H1 (cell line): ENCODE measurements at regions not wholly inside any gene's neighbourhood (a gene's known extent, or its start where the extent isn't known, plus 50 kb on each side); places are given as distances from the start of the nearest gene placed in this dataset.

ENCODE experiments used
- CTCF ChIA-PET: fragments of 300-600 bp; sonication (Branson Sonifier 250); formaldehyde crosslinking; loops from one replicate; lab custom pipeline; 2021; ENCODE audit not compliant: partially characterized antibody; lab: Charles Lee
- POLR2A ChIA-PET: fragments of 300-600 bp; sonication (Branson Sonifier 250); formaldehyde crosslinking; loops from one replicate; lab custom pipeline; 2021; ENCODE audit warnings: inconsistent platforms; ENCODE audit not compliant: partially characterized antibody; lab: Charles Lee
- DNase-seq, 2 experiments: peaks; one replicate each; pipeline versions ENCODE4 v3.0.0 to v3.0.0-alpha.2; 2010 to 2022; ENCODE audit warnings: low spot score in 2 of 2, low read depth in 1 of 2, mixed read lengths in 1 of 2
- FAIRE-seq: peaks from 2 replicates; lab custom pipeline; 2011; peaks lifted over from hg19 to GRCh38; lab: Jason Lieb, UNC
- H2AFZ ChIP-seq: 2 replicates; pipeline ENCODE4 v1.8.1; 2012; ENCODE audit warnings: low read length, inconsistent platforms
- H2AK5ac ChIP-seq: 2 replicates; pipeline ENCODE4 v1.6.1; 2013; ENCODE audit warnings: low read depth, low read length
- H2BK120ac ChIP-seq: replicated peaks from 2 replicates; pipeline ENCODE3; 2013; ENCODE audit warnings: low read depth, low read length, inconsistent platforms
- H2BK12ac ChIP-seq: 2 replicates; pipeline ENCODE4 v1.6.1; 2013; ENCODE audit warnings: low read depth, low read length
- H2BK15ac ChIP-seq: 2 replicates; pipeline ENCODE4 v1.6.1; 2013; ENCODE audit warnings: low read length
- H2BK20ac ChIP-seq: 2 replicates; pipeline ENCODE4 v1.6.1; 2013; ENCODE audit warnings: low read length
- H2BK5ac ChIP-seq: 2 replicates; pipeline ENCODE4 v1.6.1; 2013; ENCODE audit warnings: low read depth, low read length
- H3K14ac ChIP-seq: 2 replicates; pipeline ENCODE4 v1.6.1; 2013; ENCODE audit warnings: inconsistent platforms; ENCODE audit not compliant: insufficient read length
- H3K18ac ChIP-seq: 2 replicates; pipeline ENCODE4 v1.6.1; 2013; ENCODE audit warnings: low read length; ENCODE audit errors: extremely low read depth
- H3K23ac ChIP-seq: 2 replicates; pipeline ENCODE4 v1.6.1; 2013; ENCODE audit warnings: inconsistent platforms; ENCODE audit not compliant: insufficient read length
- H3K23me2 ChIP-seq: 2 replicates; pipeline ENCODE4 v1.6.1; 2013; ENCODE audit warnings: low read depth, low read length
- H3K27ac ChIP-seq: 2 replicates; pipeline ENCODE4 v1.6.1; 2011; ENCODE audit warnings: low read depth, low read length, inconsistent platforms
- H3K27me3 ChIP-seq, 4 experiments: replicated peaks in 1 of 4; 1 replicate in 1 of 4; 2 replicates in 3 of 4; pipeline versions ENCODE4 v1.6.1 to v1.8.1; 2011 to 2013; ENCODE audit warnings: low read length in 3 of 4, mild to moderate bottlenecking in 3 of 4, inconsistent platforms in 2 of 4, mixed read lengths in 2 of 4, moderate library complexity in 1 of 4; ENCODE audit not compliant: control insufficient read depth in 3 of 4, insufficient read depth in 3 of 4; ENCODE audit errors: extremely low read depth in 1 of 4
- H3K36me3 ChIP-seq, 4 experiments: 2 replicates each; pipeline versions ENCODE4 v1.6.1 to v1.8.1; 2011 to 2013; ENCODE audit warnings: mild to moderate bottlenecking in 4 of 4, low read length in 3 of 4, moderate library complexity in 2 of 4, control low read depth in 1 of 4, inconsistent platforms in 1 of 4; ENCODE audit not compliant: insufficient read depth in 4 of 4, control insufficient read depth in 2 of 4
- H3K4ac ChIP-seq: replicated peaks from 2 replicates; pipeline ENCODE3; 2013; ENCODE audit warnings: low read length, low read depth, mixed read lengths, inconsistent platforms; ENCODE audit not compliant: insufficient read length
- H3K4me1 ChIP-seq, 4 experiments: replicated peaks in 1 of 4; 1 replicate in 1 of 4; 2 replicates in 3 of 4; pipeline versions ENCODE4 v1.6.1 to v1.8.1; 2011 to 2013; ENCODE audit warnings: low read length in 3 of 4, inconsistent platforms in 2 of 4, mixed read lengths in 1 of 4; ENCODE audit not compliant: insufficient read depth in 4 of 4, control insufficient read depth in 3 of 4
- H3K4me2 ChIP-seq, 2 experiments: 2 replicates each; pipeline versions ENCODE4 v1.6.1 to v1.8.1; 2011 to 2013; ENCODE audit warnings: low read depth in 2 of 2, low read length in 2 of 2, control low read depth in 1 of 2, inconsistent platforms in 1 of 2, mild to moderate bottlenecking in 1 of 2; ENCODE audit not compliant: insufficient read depth in 1 of 2
- H3K4me3 ChIP-seq, 4 experiments: fragments of 200-600, 300-600 bp in 1 of 4; sonication (generic), shearing (Covaris generic), sonication (Bioruptor Twin) in 1 of 4; 2 replicates each; pipeline versions ENCODE4 v1.5.1 to v1.8.1; 2011 to 2016; ENCODE audit warnings: low read length in 4 of 4, low read depth in 3 of 4, control low read depth in 2 of 4, inconsistent platforms in 2 of 4, mild to moderate bottlenecking in 2 of 4, mixed read lengths in 1 of 4, moderate library complexity in 1 of 4; ENCODE audit not compliant: insufficient read depth in 2 of 4; ENCODE audit errors: extremely low read depth in 1 of 4
- H3K56ac ChIP-seq: replicated peaks from 2 replicates; pipeline ENCODE3; 2013; ENCODE audit warnings: low read depth, mild to moderate bottlenecking, mixed read lengths, low read length, inconsistent platforms; ENCODE audit not compliant: insufficient read length
- H3K79me1 ChIP-seq: 2 replicates; pipeline ENCODE4 v1.6.1; 2013; ENCODE audit warnings: low read depth, low read length, control low read depth
- H3K79me2 ChIP-seq, 2 experiments: 2 replicates each; pipeline versions ENCODE4 v1.6.1 to v1.8.1; 2012 to 2013; ENCODE audit warnings: low read length in 2 of 2, mild to moderate bottlenecking in 2 of 2, inconsistent platforms in 1 of 2; ENCODE audit not compliant: insufficient read depth in 2 of 2, control insufficient read depth in 1 of 2
- H3K9ac ChIP-seq, 4 experiments: replicated peaks in 1 of 4; 1 replicate in 1 of 4; 2 replicates in 3 of 4; pipeline versions ENCODE4 v1.6.1 to v1.8.1; 2011 to 2013; ENCODE audit warnings: low read depth in 3 of 4, low read length in 3 of 4, control low read depth in 2 of 4, mild to moderate bottlenecking in 2 of 4, moderate library complexity in 2 of 4, inconsistent platforms in 1 of 4; ENCODE audit errors: extremely low read depth in 1 of 4
- H3K9me3 ChIP-seq, 2 experiments: 2 replicates each; pipeline versions ENCODE4 v1.6.1 to v1.8.1; 2012 to 2013; ENCODE audit warnings: mild to moderate bottlenecking in 2 of 2, moderate library complexity in 2 of 2, control low read depth in 1 of 2, inconsistent platforms in 1 of 2, low read depth in 1 of 2, low read length in 1 of 2, mixed read lengths in 1 of 2; ENCODE audit not compliant: insufficient read depth in 2 of 2
- H4K20me1 ChIP-seq, 2 experiments: replicated peaks in 1 of 2; 2 replicates each; pipeline versions ENCODE3 to v1.8.1; 2011 to 2013; ENCODE audit warnings: inconsistent platforms in 2 of 2, low read length in 2 of 2, mild to moderate bottlenecking in 1 of 2; ENCODE audit not compliant: insufficient read depth in 2 of 2, control insufficient read depth in 1 of 2
- H4K5ac ChIP-seq: 2 replicates; pipeline ENCODE4 v1.6.1; 2013; ENCODE audit warnings: low read length, low read depth, mixed read lengths, inconsistent platforms; ENCODE audit not compliant: insufficient read length
- H4K8ac ChIP-seq: 2 replicates; pipeline ENCODE4 v1.8.0; 2013; ENCODE audit warnings: mild to moderate bottlenecking, moderate library complexity, low read length, inconsistent platforms; ENCODE audit not compliant: insufficient read depth; ENCODE audit errors: extremely low read depth
- H4K91ac ChIP-seq: replicated peaks from 2 replicates; pipeline ENCODE3; 2013; ENCODE audit warnings: low read length, mixed read lengths, inconsistent platforms; ENCODE audit not compliant: insufficient read length
- CHD2 ChIP-seq: IDR thresholded peaks from 2 replicates; pipeline ENCODE4 v1.6.1; 2012; ENCODE audit warnings: low read length, improper control_type of control experiment
- CTCF ChIP-seq, 3 experiments: IDR thresholded peaks; 1 replicate in 2 of 3; 2 replicates in 1 of 3; pipeline versions ENCODE4 v1.5.1 to v1.6.1; 2011; ENCODE audit warnings: low read length in 3 of 3, mild to moderate bottlenecking in 3 of 3, inconsistent platforms in 2 of 3, low read depth in 1 of 3, moderate library complexity in 1 of 3; ENCODE audit not compliant: insufficient read depth in 1 of 3; ENCODE audit errors: control extremely low read depth in 1 of 3
- HDAC2 ChIP-seq, 2 experiments: fragments of 300-600 bp in 1 of 2; sonication (generic) in 1 of 2; IDR thresholded peaks; 2 replicates each; pipeline ENCODE4 v1.6.1; 2011 to 2012; ENCODE audit warnings: low read depth in 2 of 2, low read length in 2 of 2, mild to moderate bottlenecking in 2 of 2, moderate library complexity in 2 of 2, borderline replicate concordance in 1 of 2, inconsistent platforms in 1 of 2
- JUND ChIP-seq: IDR thresholded peaks from 2 replicates; pipeline ENCODE4 v1.6.1; 2011; ENCODE audit warnings: mild to moderate bottlenecking, improper control_type of control experiment, low read length
- KDM4A ChIP-seq: IDR thresholded peaks from one replicate; pipeline ENCODE4 v1.7.1; 2012; ENCODE audit warnings: low read depth, mild to moderate bottlenecking, moderate library complexity, low read length, inconsistent platforms; ENCODE audit not compliant: severe bottlenecking
- RAD21 ChIP-seq, 2 experiments: IDR thresholded peaks in 1 of 2; conservative IDR thresholded peaks in 1 of 2; 2 replicates each; pipeline ENCODE4 v1.6.1; 2011; ENCODE audit warnings: low read depth in 2 of 2, low read length in 2 of 2, improper control_type of control experiment in 1 of 2, inconsistent platforms in 1 of 2, mild to moderate bottlenecking in 1 of 2, moderate library complexity in 1 of 2
- SIRT6 ChIP-seq: IDR thresholded peaks from one replicate; pipeline ENCODE4 v1.7.1; 2012; ENCODE audit warnings: low read length, inconsistent platforms
- YY1 ChIP-seq: IDR thresholded peaks from 2 replicates; pipeline ENCODE4 v1.6.1; 2011; ENCODE audit warnings: low read depth, mild to moderate bottlenecking, low read length
- WGBS, 2 experiments: shearing (Covaris generic) in 1 of 2; methylation state at CpG; one replicate each; pipeline versions ENCODE4 v1.1.6 to v1.1.7; 2013 to 2015; ENCODE audit warnings: low lambda C conversion rate in 2 of 2, mixed read lengths in 2 of 2, inconsistent platforms in 1 of 2, low coverage in 1 of 2, missing lambda C conversion rate in 1 of 2; ENCODE audit not compliant: insufficient replicate concordance in 2 of 2, insufficient coverage in 1 of 2, insufficient read length in 1 of 2; ENCODE audit errors: extremely low coverage in 1 of 2, missing lambda C conversion rate in 1 of 2; 5-methylcytosine and 5-hydroxymethylcytosine counted together
- TF ChIP-seq, protein P1 (sequence below): IDR thresholded peaks from 2 replicates; pipeline ENCODE4 v1.6.1; 2012; ENCODE audit warnings: inconsistent platforms
- TF ChIP-seq, protein P2 (sequence below): IDR thresholded peaks from 2 replicates; pipeline ENCODE4 v1.6.1; 2011; ENCODE audit warnings: low read length, improper control_type of control experiment

GRCh38 chrX:45879512-45879911 is 665.7 kb downstream of the ZNF674 start:
- no peak for DNase-seq
- Histone ChIP-seq H3K23me2 (no peaks in the 10 kb centered on the region), H3K4me1 (no peaks in the 10 kb centered on the region), H4K8ac (no peak overlapping the region), H3K23ac (no peak overlapping the region), H3K4me3 (no peak overlapping the region), H4K91ac (no peak overlapping the region), H3K14ac (no peak overlapping the region), H4K5ac (no peak overlapping the region), H2BK20ac (no peak overlapping the region), H3K9ac (no peak overlapping the region), H2AFZ (no peak overlapping the region), H3K9me3 (no peaks in the 10 kb centered on the region), H3K27ac (no peak overlapping the region), H3K79me1 (no peaks in the 10 kb centered on the region), H3K27me3 (no peaks in the 10 kb centered on the region), H3K18ac (no peak overlapping the region), H2BK120ac (no peak overlapping the region), H2BK5ac (no peak overlapping the region), H2BK15ac (no peak overlapping the region), H3K4ac (no peak overlapping the region), H3K4me2 (no peak overlapping the region), H3K79me2 (no peaks in the 10 kb centered on the region), H3K36me3 (no peaks in the 10 kb centered on the region), H2BK12ac (no peak overlapping the region), H3K56ac (no peak overlapping the region), H4K20me1 (no peaks in the 10 kb centered on the region), H2AK5ac (no peak overlapping the region)
- FAIRE-seq, result no peak
- ChIA-PET CTCF (no interaction called here), POLR2A (no interaction called here)
- WGBS, 2 experiments, result 100% methylated on average over 3 of the region's 3 CpGs; no CpG with 5 or more reads in 1 of the 2 experiments
- TF ChIP-seq YY1 (no peak), JUND (no peak), KDM4A (no peak), SIRT6 (no peak), CHD2 (no peak), HDAC2 (IDR thresholded peaks at IDR 0.05; ENCODE audit: borderline replicate concordance in 1 of 2, low read depth in 2 of 2, low read length in 2 of 2) (no peak), CTCF (IDR thresholded peaks at IDR 0.05; ENCODE audit: control extremely low read depth in 1 of 3, insufficient read depth in 1 of 3, low read depth in 1 of 3, low read length in 3 of 3) (no peak), RAD21 (IDR thresholded peaks at IDR 0.05 in 1 of 2, conservative IDR thresholded peaks at IDR 0.05 in 1 of 2; ENCODE audit: low read depth in 2 of 2, low read length in 2 of 2) (no peak)
- TF ChIP-seq, protein P1, sequence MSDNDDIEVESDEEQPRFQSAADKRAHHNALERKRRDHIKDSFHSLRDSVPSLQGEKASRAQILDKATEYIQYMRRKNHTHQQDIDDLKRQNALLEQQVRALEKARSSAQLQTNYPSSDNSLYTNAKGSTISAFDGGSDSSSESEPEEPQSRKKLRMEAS, result no peak
- TF ChIP-seq, protein P2, sequence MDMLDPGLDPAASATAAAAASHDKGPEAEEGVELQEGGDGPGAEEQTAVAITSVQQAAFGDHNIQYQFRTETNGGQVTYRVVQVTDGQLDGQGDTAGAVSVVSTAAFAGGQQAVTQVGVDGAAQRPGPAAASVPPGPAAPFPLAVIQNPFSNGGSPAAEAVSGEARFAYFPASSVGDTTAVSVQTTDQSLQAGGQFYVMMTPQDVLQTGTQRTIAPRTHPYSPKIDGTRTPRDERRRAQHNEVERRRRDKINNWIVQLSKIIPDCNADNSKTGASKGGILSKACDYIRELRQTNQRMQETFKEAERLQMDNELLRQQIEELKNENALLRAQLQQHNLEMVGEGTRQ, result no peak
